Islet precursor cell (in vitro differentiated cells): ENCODE measurements at regions not wholly inside any gene's neighbourhood (a gene's known extent, or its start where the extent isn't known, plus 50 kb on each side); places are given as distances from the start of the nearest gene placed in this dataset.

ENCODE experiments used
- DNase-seq: peaks from one replicate; pipeline ENCODE4 v3.0.0-alpha.2; 2018

- peak; percentile 74 for DNase-seq
Observed at GRCh38 chr17:72591289-72592241, 470.7 kb downstream of the SOX9 start.

- DNase-seq = peak; percentile 96
Observed at GRCh38 chr17:72592242-72592966, 471.6 kb downstream of the SOX9 start.

GRCh38 chr17:72592967-72593325 lies 472.1 kb downstream of the SOX9 start:
- no peak for DNase-seq

DNA sequence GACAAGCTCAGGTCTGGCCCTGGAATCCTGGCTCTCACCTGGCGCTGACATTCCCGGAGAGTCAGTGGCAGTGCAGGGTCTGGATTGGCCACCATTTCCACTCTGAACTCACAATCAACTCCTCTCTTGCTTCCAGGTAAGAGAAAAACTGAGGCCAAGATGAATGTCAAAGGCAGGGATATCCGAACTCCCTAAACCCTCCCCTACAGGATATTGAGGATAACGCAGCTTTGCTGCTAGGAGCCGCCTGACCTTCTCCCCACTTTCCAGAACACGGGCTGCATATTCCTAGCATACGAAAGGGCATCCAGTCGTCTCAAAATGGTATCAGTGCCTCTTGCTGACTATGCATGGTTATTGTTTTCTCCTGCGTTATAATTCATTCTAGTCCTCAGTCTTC lies 473.4 kb downstream of the SOX9 start:
- DNase-seq = no peak
